ENCODE measurements at regions not wholly inside any gene's neighbourhood (a gene's known extent, or its start where the extent isn't known, plus 50 kb on each side); places are given as distances from the start of the nearest gene placed in this dataset.

GRCh38 chr3:69642606-69643005 is 96.7 kb upstream of the MITF start:
- Histone ChIP-seq H3K9me2 (no peaks in the 10 kb centered on the region), H3K9me3 (no peaks in the 10 kb centered on the region), H3K4me1 (ENCODE audit: control insufficient read depth in 1 of 2, insufficient read depth in 2 of 2, low read depth in 1 of 2, low read length in 1 of 2) (no peaks in the 10 kb centered on the region), H3K4me2 (no peak overlapping the region), H3K9ac (no peak overlapping the region), H3K27me3 (ENCODE audit: insufficient read depth) (no peaks in the 10 kb centered on the region), H3K27ac (ENCODE audit: low read depth in 2 of 2, low read length in 1 of 2) (no peak overlapping the region), H3F3A (replicated peaks; ENCODE audit: insufficient read depth) (no peaks in the 10 kb centered on the region), H2AFZ (ENCODE audit: low read depth) (no peak overlapping the region), H3K4me3 (ENCODE audit: low read depth in 2 of 2, low read length in 1 of 2) (no peak overlapping the region), H4K20me1 (ENCODE audit: insufficient read depth) (no peaks in the 10 kb centered on the region), H3K36me3 (replicated peaks in 1 of 2; ENCODE audit: control insufficient read depth in 1 of 2, insufficient read depth in 2 of 2, low read length in 1 of 2) (no peaks in the 10 kb centered on the region), H3K79me2 (ENCODE audit: insufficient read depth) (no peaks in the 10 kb centered on the region)
- ChIA-PET CTCF (no interaction called here), POLR2A (no interaction called here)
- WGBS (ENCODE audit: low lambda C conversion rate): 56% methylated on average over 5 of the region's 5 CpGs
- TF ChIP-seq USF1 (IDR thresholded peaks at IDR 0.05; ENCODE audit: borderline replicate concordance, low read depth): no peak
- no peak for TF ChIP-seq MEF2A (IDR thresholded peaks at IDR 0.05; ENCODE audit: borderline replicate concordance, low read depth)
- TF ChIP-seq EZH2phosphoT487 (IDR thresholded peaks at IDR 0.05; ENCODE audit: borderline replicate concordance, low read depth): no peak
- no peak for TF ChIP-seq SIN3A (IDR thresholded peaks at IDR 0.05; ENCODE audit: borderline replicate concordance, low read depth, low read length)
- no peak for TF ChIP-seq TEAD4 (IDR thresholded peaks at IDR 0.05; ENCODE audit: borderline replicate concordance, insufficient read depth)
- no peak for TF ChIP-seq SMC3 (IDR thresholded peaks at IDR 0.05; ENCODE audit: low read depth, low read length)
- TF ChIP-seq PBX3 (IDR thresholded peaks at IDR 0.05): no peak
- TF ChIP-seq MAX (IDR thresholded peaks at IDR 0.05; ENCODE audit: low read depth): no peak
- no peak for TF ChIP-seq REST (IDR thresholded peaks at IDR 0.05; ENCODE audit: low read depth, low read length)
- no peak for TF ChIP-seq POLR2AphosphoS5 (IDR thresholded peaks at IDR 0.05; ENCODE audit: low read depth, low read length)
- no peak for TF ChIP-seq FOXM1 (IDR thresholded peaks at IDR 0.05; ENCODE audit: low read depth)
- TF ChIP-seq RCOR1 (IDR thresholded peaks at IDR 0.05; ENCODE audit: low read length): no peak
- TF ChIP-seq NFIC (IDR thresholded peaks at IDR 0.05; ENCODE audit: borderline replicate concordance): no peak
- no peak for TF ChIP-seq RXRA (IDR thresholded peaks at IDR 0.05; ENCODE audit: borderline replicate concordance, low read depth)
- no peak for TF ChIP-seq ELF1 (IDR thresholded peaks at IDR 0.05)
- no peak for TF ChIP-seq USF2 (IDR thresholded peaks at IDR 0.05; ENCODE audit: borderline replicate concordance, low read depth, low read length)
- TF ChIP-seq NRF1 (IDR thresholded peaks at IDR 0.05; ENCODE audit: low read depth, low read length): no peak
- TF ChIP-seq CHD2 (IDR thresholded peaks at IDR 0.05; ENCODE audit: low read length, partially characterized antibody): no peak
- TF ChIP-seq FOSL2 (IDR thresholded peaks at IDR 0.05; ENCODE audit: borderline replicate concordance, low read depth): no peak
- no peak for TF ChIP-seq RFX5 (IDR thresholded peaks at IDR 0.05; ENCODE audit: low read length)
- no peak for DNase-seq

All from SK-N-SH (cell line).